T-cell (primary cell): ENCODE measurements at regions not wholly inside any gene's neighbourhood (a gene's known extent, or its start where the extent isn't known, plus 50 kb on each side); places are given as distances from the start of the nearest gene placed in this dataset.

ENCODE experiments used
- ATAC-seq, 4 experiments: fragments of 200-7000 bp in 3 of 4; fragments of 150-1000 bp in 1 of 4; cut with Tn5 transposase; replicated peaks in 1 of 4; 1 replicate in 3 of 4; 2 replicates in 1 of 4; pipeline ENCODE4 v1.10.0; 2021; ENCODE audit warnings: moderate library complexity in 3 of 4, mild to moderate bottlenecking in 2 of 4, moderate number of reproducible peaks in 1 of 4
- CTCF ChIA-PET, 2 donors: fragments of 300-600 bp; sonication (Branson Sonifier 250); formaldehyde crosslinking; loops; one replicate each; lab custom pipeline; 2022; ENCODE audit warnings: antibody characterized with exemption in 2 of 2; lab: Charles Lee
- POLR2A ChIA-PET, 2 donors: fragments of 300-600 bp; sonication (Branson Sonifier 250); formaldehyde crosslinking; loops; one replicate each; lab custom pipeline; 2022; ENCODE audit warnings: antibody characterized with exemption in 2 of 2; lab: Charles Lee
- DNase-seq, 35 experiments: peaks; one replicate each; pipeline versions ENCODE4 v3.0.0 to v3.0.0-alpha.2; 2013 to 2023
- H3K27ac ChIP-seq: one replicate; pipeline ENCODE4 v1.5.1; 2013; ENCODE audit warnings: low read length
- H3K27me3 ChIP-seq, 2 experiments: replicated peaks in 1 of 2; 1 replicate in 1 of 2; 2 replicates in 1 of 2; pipeline versions ENCODE4 v1.6.1 to v1.7.0; 2013; ENCODE audit warnings: low read length in 1 of 2, mixed read lengths in 1 of 2; ENCODE audit not compliant: control insufficient read depth in 2 of 2, insufficient read depth in 2 of 2; ENCODE audit errors: extremely low read depth in 1 of 2
- H3K36me3 ChIP-seq, 2 donors: 1 replicate in 1 of 2; 2 replicates in 1 of 2; pipeline versions ENCODE4 v1.6.1 to v1.7.0; 2013; ENCODE audit warnings: low read length in 1 of 2; ENCODE audit not compliant: control insufficient read depth in 2 of 2, insufficient read depth in 1 of 2; ENCODE audit errors: extremely low read depth in 1 of 2
- H3K4me1 ChIP-seq, 2 experiments: 1 replicate in 1 of 2; 2 replicates in 1 of 2; pipeline versions ENCODE4 v1.6.1 to v1.7.0; 2013; ENCODE audit warnings: low read length in 2 of 2, mixed read lengths in 1 of 2; ENCODE audit not compliant: insufficient read depth in 2 of 2, control insufficient read depth in 1 of 2; ENCODE audit errors: extremely low read depth in 1 of 2
- H3K4me3 ChIP-seq, 2 donors: 1 replicate in 1 of 2; 2 replicates in 1 of 2; pipeline versions ENCODE4 v1.5.1 to v1.7.0; 2013; ENCODE audit warnings: mild to moderate bottlenecking in 2 of 2, low read length in 1 of 2, moderate library complexity in 1 of 2; ENCODE audit not compliant: control insufficient read depth in 1 of 2; ENCODE audit errors: extremely low read depth in 1 of 2
- H3K9me3 ChIP-seq: 2 replicates; pipeline ENCODE4 v1.7.0; 2013
- H3K27ac Mint-ChIP-seq, 2 donors: one replicate each; pipeline ENCODE4 v1.8.0; 2020 to 2021; ENCODE audit warnings: mild to moderate bottlenecking in 2 of 2, mixed read lengths in 2 of 2
- H3K27me3 Mint-ChIP-seq, 2 donors: one replicate each; pipeline ENCODE4 v1.8.0; 2021 to 2022; ENCODE audit warnings: mixed read lengths in 2 of 2
- H3K36me3 Mint-ChIP-seq: one replicate; pipeline ENCODE4 v1.8.0; 2021; ENCODE audit warnings: mixed read lengths
- H3K4me1 Mint-ChIP-seq, 3 donors: one replicate each; pipeline ENCODE4 v1.8.0; 2020 to 2022; ENCODE audit warnings: mixed read lengths in 3 of 3, mild to moderate bottlenecking in 1 of 3
- H3K4me3 Mint-ChIP-seq, 3 donors: one replicate each; pipeline ENCODE4 v1.8.0; 2020 to 2022; ENCODE audit warnings: mild to moderate bottlenecking in 3 of 3, mixed read lengths in 3 of 3, moderate library complexity in 3 of 3
- H3K9me3 Mint-ChIP-seq, 3 donors: one replicate each; pipeline ENCODE4 v1.8.0; 2020 to 2022; ENCODE audit warnings: mixed read lengths in 3 of 3
- WGBS: methylation state at CpG from one replicate; pipeline ENCODE4 v1.1.5; 2013; ENCODE audit warnings: missing lambda C conversion rate; ENCODE audit not compliant: insufficient coverage; 5-methylcytosine and 5-hydroxymethylcytosine counted together

- H3K4me1 ChIP-seq = no peaks in the 10 kb centered on the region
- H3K9me3 Mint-ChIP-seq = no peaks in the 10 kb centered on the region
- no peak overlapping the region for H3K4me3 ChIP-seq
- no peaks in the 10 kb centered on the region for H3K36me3 Mint-ChIP-seq
- no peak overlapping the region for H3K4me3 Mint-ChIP-seq
- ATAC-seq (no peak), DNase-seq (no peak)
- no peaks in the 10 kb centered on the region for H3K36me3 ChIP-seq
- POLR2A ChIA-PET = no interaction called here
- no peak overlapping the region for H3K27ac Mint-ChIP-seq
- no peak overlapping the region for H3K27ac ChIP-seq
- H3K4me1 Mint-ChIP-seq = no peaks in the 10 kb centered on the region
- WGBS = no CpG with 5 or more reads among the region's 1 CpG
- H3K27me3 Mint-ChIP-seq = peaks cover 13 to 18% of the 10 kb centered on the region in 2 donors
- H3K9me3 ChIP-seq = no peaks in the 10 kb centered on the region
- H3K27me3 ChIP-seq = no peaks in the 10 kb centered on the region
- CTCF ChIA-PET = no interaction called here
Observed at GRCh38 chr1:63255153-63255552, 67.2 kb upstream of the FOXD3 start.

- CTCF ChIA-PET = no interaction called here
- Mint-ChIP-seq H3K27ac (no peak overlapping the region), H3K4me3 (no peak overlapping the region), H3K9me3 (no peaks in the 10 kb centered on the region), H3K27me3 (peaks cover 39 to 44% of the 10 kb centered on the region in 2 donors), H3K4me1 (no peaks in the 10 kb centered on the region), H3K36me3 (no peaks in the 10 kb centered on the region)
- no peak overlapping the region for H3K27ac ChIP-seq
- ATAC-seq (no peak), DNase-seq (no peak)
- no peaks in the 10 kb centered on the region for H3K4me1 ChIP-seq
- peaks cover 0 to 2% of the 10 kb centered on the region in 2 experiments for H3K27me3 ChIP-seq
- no peaks in the 10 kb centered on the region for H3K9me3 ChIP-seq
- no peaks in the 10 kb centered on the region for H3K36me3 ChIP-seq
- no peak overlapping the region for H3K4me3 ChIP-seq
- WGBS = 33% methylated on average over 1 of the region's 2 CpGs
- POLR2A ChIA-PET = no interaction called here
Observed at GRCh38 chr1:63261736-63262458, 60.5 kb upstream of the FOXD3 start.

- ChIA-PET POLR2A (no interaction called here), CTCF (no interaction called here)
- H3K27me3 Mint-ChIP-seq = peaks cover 39 to 42% of the 10 kb centered on the region in 2 donors
- no peak overlapping the region for H3K27ac Mint-ChIP-seq
- 84% methylated on average over 3 of the region's 3 CpGs for WGBS
- no peak overlapping the region for H3K27ac ChIP-seq
- H3K27me3 ChIP-seq = peaks cover 0 to 2% of the 10 kb centered on the region in 2 experiments
- H3K4me1 ChIP-seq = no peaks in the 10 kb centered on the region
- DNase-seq = no peak
- no peaks in the 10 kb centered on the region for H3K9me3 ChIP-seq
- no peak for ATAC-seq
- no peaks in the 10 kb centered on the region for H3K9me3 Mint-ChIP-seq
- no peaks in the 10 kb centered on the region for H3K36me3 ChIP-seq
- no peaks in the 10 kb centered on the region for H3K4me1 Mint-ChIP-seq
- no peaks in the 10 kb centered on the region for H3K36me3 Mint-ChIP-seq
- H3K4me3 ChIP-seq = no peak overlapping the region
- H3K4me3 Mint-ChIP-seq = no peak overlapping the region
Observed at GRCh38 chr1:63262459-63262770, 60.0 kb upstream of the FOXD3 start.

GRCh38 chr1:63264161-63264560 lies 58.2 kb upstream of the FOXD3 start:
- WGBS = 40% methylated on average over 2 of the region's 2 CpGs

GRCh38 chr1:63266857-63267256 lies 55.5 kb upstream of the FOXD3 start:
- POLR2A ChIA-PET = no interaction called here
- H3K27ac Mint-ChIP-seq = no peak overlapping the region

More at GRCh38 chr1:63264161-63264560, 58.2 kb upstream of the FOXD3 start:
- Mint-ChIP-seq H3K36me3 (no peaks in the 10 kb centered on the region), H3K27ac (no peak overlapping the region), H3K4me1 (no peaks in the 10 kb centered on the region), H3K27me3 (peaks cover 37 to 42% of the 10 kb centered on the region in 2 donors), H3K4me3 (no peak overlapping the region), H3K9me3 (no peaks in the 10 kb centered on the region)
- no peak for DNase-seq
- Histone ChIP-seq H3K36me3 (no peaks in the 10 kb centered on the region), H3K4me1 (no peaks in the 10 kb centered on the region), H3K4me3 (no peak overlapping the region), H3K27me3 (peaks cover 0 to 2% of the 10 kb centered on the region in 2 experiments), H3K9me3 (no peaks in the 10 kb centered on the region), H3K27ac (no peak overlapping the region)
- CTCF ChIA-PET = no interaction called here
- POLR2A ChIA-PET = interaction anchor here in 1 of 2 donors (0.7 kb wide), 1 partner anchor 58 kb away, joined by 3 read pairs; no protein-coding TSS in a partner anchor
- ATAC-seq = no peak

GRCh38 chr1:63268876-63269275 lies 53.5 kb upstream of the FOXD3 start:
- no peak overlapping the region for H3K27ac ChIP-seq
- WGBS = no CpG with 5 or more reads among the region's 2 CpGs
- ATAC-seq = no peak
- Mint-ChIP-seq H3K27ac (no peak overlapping the region), H3K4me3 (no peak overlapping the region), H3K27me3 (peaks cover 27 to 31% of the 10 kb centered on the region in 2 donors), H3K36me3 (no peaks in the 10 kb centered on the region), H3K9me3 (no peaks in the 10 kb centered on the region), H3K4me1 (no peaks in the 10 kb centered on the region)
- no peaks in the 10 kb centered on the region for H3K9me3 ChIP-seq
- no peak overlapping the region for H3K4me3 ChIP-seq
- ChIA-PET CTCF (no interaction called here), POLR2A (no interaction called here)
- no peak for DNase-seq
- H3K36me3 ChIP-seq = no peaks in the 10 kb centered on the region
- H3K27me3 ChIP-seq = peaks cover 0 to 5% of the 10 kb centered on the region in 2 experiments
- H3K4me1 ChIP-seq = no peaks in the 10 kb centered on the region

More at GRCh38 chr1:63266857-63267256, 55.5 kb upstream of the FOXD3 start:
- DNase-seq = no peak
- H3K36me3 ChIP-seq = no peaks in the 10 kb centered on the region
- Mint-ChIP-seq H3K9me3 (no peaks in the 10 kb centered on the region), H3K4me3 (no peak overlapping the region), H3K27me3 (peaks cover 30 to 36% of the 10 kb centered on the region in 2 donors), H3K4me1 (no peaks in the 10 kb centered on the region), H3K36me3 (no peaks in the 10 kb centered on the region)
- H3K4me1 ChIP-seq = no peaks in the 10 kb centered on the region
- H3K27me3 ChIP-seq = peaks cover 0 to 8% of the 10 kb centered on the region in 2 experiments
- ATAC-seq = no peak
- CTCF ChIA-PET = no interaction called here
- H3K27ac ChIP-seq = no peak overlapping the region
- no peak overlapping the region for H3K4me3 ChIP-seq
- no peaks in the 10 kb centered on the region for H3K9me3 ChIP-seq
- 90% methylated on average over 2 of the region's 3 CpGs for WGBS
